Effector memory CD4-positive, alpha-beta T cell (primary cell): ENCODE measurements at regions not wholly inside any gene's neighbourhood (a gene's known extent, or its start where the extent isn't known, plus 50 kb on each side); places are given as distances from the start of the nearest gene placed in this dataset.

ENCODE experiments used
- DNase-seq, 3 donors: peaks; one replicate each; pipeline ENCODE4 v3.0.0-alpha.2; 2020
- H3K27ac ChIP-seq: 2 replicates; pipeline ENCODE4 v1.7.0; 2013; ENCODE audit warnings: mild to moderate bottlenecking, low read length, moderate library complexity; ENCODE audit not compliant: insufficient read depth, poor library complexity, severe bottlenecking
- H3K27me3 ChIP-seq: replicated peaks from 2 replicates; pipeline ENCODE4 v1.7.0; 2013; ENCODE audit warnings: mild to moderate bottlenecking, low read length; ENCODE audit not compliant: insufficient read depth, control insufficient read depth, poor library complexity, severe bottlenecking
- H3K36me3 ChIP-seq: 2 replicates; pipeline ENCODE4 v1.7.0; 2013; ENCODE audit warnings: mild to moderate bottlenecking, low read length, moderate library complexity; ENCODE audit not compliant: control insufficient read depth, insufficient read depth
- H3K4me1 ChIP-seq: 2 replicates; pipeline ENCODE4 v1.7.0; 2013; ENCODE audit warnings: low read length, mild to moderate bottlenecking; ENCODE audit not compliant: control insufficient read depth, insufficient read depth, poor library complexity, severe bottlenecking
- H3K4me3 ChIP-seq: 2 replicates; pipeline ENCODE4 v1.7.0; 2013; ENCODE audit warnings: low read length, low read depth, mild to moderate bottlenecking; ENCODE audit not compliant: insufficient read depth, poor library complexity, severe bottlenecking
- H3K9me3 ChIP-seq: 2 replicates; pipeline ENCODE4 v1.7.0; 2013; ENCODE audit warnings: mild to moderate bottlenecking, low read length, moderate library complexity; ENCODE audit not compliant: control insufficient read depth

DNA sequence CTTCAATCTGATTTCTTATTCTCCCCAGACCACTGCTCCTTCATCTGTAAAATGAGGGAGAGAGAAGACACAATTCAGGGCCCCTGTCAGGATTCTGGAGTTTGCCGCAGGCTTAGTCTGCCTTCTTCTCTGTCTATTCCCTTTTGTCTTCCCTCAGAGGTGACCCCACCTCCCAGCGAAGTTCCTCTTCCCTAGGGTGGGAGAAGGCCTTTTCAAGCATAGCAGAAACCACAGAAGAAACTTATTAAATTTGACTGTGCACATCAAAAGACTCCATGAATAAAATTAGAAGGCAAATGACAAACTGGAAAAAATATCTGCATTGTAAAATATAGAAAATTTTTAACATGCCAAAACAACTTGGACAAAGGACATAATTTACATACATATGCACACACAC, 148.8 kb downstream of the HNRNPD start:
- no peaks in the 10 kb centered on the region for H3K9me3 ChIP-seq
- H3K4me1 ChIP-seq: peaks cover 6% of the 10 kb centered on the region
- no peak overlapping the region for H3K27ac ChIP-seq
- no peak overlapping the region for H3K4me3 ChIP-seq
- no peaks in the 10 kb centered on the region for H3K36me3 ChIP-seq
- no peak for DNase-seq
- H3K27me3 ChIP-seq: no peaks in the 10 kb centered on the region

DNA sequence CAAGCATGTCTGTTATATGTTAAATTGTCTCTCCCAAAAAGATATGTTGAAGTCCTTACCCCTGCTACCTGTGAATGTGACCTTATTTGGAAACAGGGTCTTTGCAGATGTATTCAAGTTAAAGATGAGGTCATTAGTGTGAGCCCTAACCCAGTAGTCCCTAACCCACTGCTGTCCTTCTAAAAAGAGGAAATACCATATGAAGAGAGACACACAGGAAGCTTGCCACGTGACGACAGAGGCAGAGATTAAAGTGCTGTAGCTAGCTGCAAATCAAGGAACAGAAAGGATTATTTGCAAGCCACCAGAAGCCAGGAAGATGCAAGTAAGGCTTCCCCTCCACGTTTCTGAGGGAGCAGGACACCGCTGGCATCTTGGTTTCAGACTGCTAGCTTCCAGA, 150.1 kb downstream of the HNRNPD start:
- no peaks in the 10 kb centered on the region for H3K27me3 ChIP-seq
- no peak overlapping the region for H3K4me3 ChIP-seq
- peaks cover 6% of the 10 kb centered on the region for H3K4me1 ChIP-seq
- no peak for DNase-seq
- no peaks in the 10 kb centered on the region for H3K9me3 ChIP-seq
- no peaks in the 10 kb centered on the region for H3K36me3 ChIP-seq
- H3K27ac ChIP-seq: no peak overlapping the region

DNA sequence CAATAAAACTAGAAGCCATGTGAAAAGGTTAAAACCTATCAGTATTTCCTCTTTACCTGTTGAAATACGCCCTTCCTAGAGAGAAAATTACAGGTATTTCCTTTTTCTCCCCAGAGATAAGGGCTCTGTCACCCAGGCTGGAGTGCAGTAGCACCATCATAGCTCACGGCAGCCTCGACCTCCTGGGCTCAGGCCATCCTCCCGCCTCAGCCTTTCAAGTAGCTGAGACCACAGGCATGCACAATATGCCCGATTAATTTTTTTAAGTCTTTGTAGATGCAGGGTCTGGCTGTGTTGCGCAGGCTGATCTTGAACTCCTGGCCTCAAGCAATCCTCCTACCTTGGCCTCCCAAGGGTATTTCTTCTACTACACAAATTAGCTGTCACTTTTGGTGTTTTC, 154.4 kb downstream of the HNRNPD start:
- no peaks in the 10 kb centered on the region for H3K27me3 ChIP-seq
- no peak for DNase-seq
- no peak overlapping the region for H3K27ac ChIP-seq
- H3K9me3 ChIP-seq: no peaks in the 10 kb centered on the region
- H3K36me3 ChIP-seq: no peaks in the 10 kb centered on the region
- H3K4me1 ChIP-seq: peaks cover 6% of the 10 kb centered on the region
- H3K4me3 ChIP-seq: no peak overlapping the region

DNA sequence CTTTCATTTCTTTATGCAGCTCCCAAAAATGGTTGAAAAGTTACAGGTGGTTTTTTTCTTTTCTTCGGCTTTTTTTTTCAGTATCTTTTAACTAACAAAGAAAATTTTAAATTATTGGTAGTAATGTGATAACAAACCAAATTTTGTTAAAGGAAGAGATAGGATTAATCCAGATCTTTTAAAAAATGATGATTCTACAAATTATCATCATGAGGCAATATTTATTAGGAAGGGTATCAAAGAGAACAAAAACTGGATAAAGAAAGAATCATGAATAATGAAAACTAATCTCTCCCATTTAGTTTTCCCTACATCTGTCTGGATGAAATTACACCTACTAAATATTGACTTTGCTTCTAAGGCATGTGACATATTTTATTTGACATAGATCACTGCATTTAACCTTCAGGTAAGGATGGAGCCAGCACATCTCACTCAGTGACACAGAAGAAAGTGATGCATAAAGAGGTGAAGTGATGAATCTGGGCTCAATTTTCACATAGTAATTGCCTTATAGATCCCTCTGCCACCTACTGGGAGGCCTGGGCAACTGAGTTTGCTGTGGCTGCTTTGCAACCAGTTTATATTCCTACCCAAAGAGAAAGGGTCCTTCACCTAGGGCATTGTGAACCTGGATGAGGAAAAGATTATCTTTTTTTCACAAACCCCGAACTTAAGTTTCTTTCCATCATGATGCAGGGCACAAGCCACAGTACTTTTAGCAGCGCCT, 155.6 kb downstream of the HNRNPD start:
- Histone ChIP-seq H3K36me3 (no peaks in the 10 kb centered on the region), H3K9me3 (no peaks in the 10 kb centered on the region), H3K27me3 (no peaks in the 10 kb centered on the region), H3K4me1 (peaks cover 6% of the 10 kb centered on the region), H3K27ac (no peak overlapping the region), H3K4me3 (no peak overlapping the region)
- DNase-seq: no peak

DNA sequence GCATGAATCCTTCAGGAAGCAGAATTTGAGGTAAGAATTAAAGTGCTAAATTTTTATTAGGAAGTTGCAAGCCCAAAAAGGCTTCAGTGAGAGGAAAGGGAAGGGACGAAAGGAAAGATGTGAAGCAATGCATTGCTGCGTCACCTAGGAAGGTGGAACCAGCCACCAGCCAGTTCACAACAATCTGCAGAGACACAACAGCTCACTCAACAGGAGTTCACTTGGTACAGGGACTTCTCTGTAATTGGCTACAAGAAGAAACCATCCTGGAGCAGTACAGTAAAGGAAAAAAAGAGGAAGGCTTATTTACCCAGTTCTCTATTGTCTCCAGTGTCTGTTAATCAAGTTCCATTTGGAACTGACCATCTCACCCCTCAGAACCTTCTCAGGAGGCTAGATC, 157.6 kb downstream of the HNRNPD start:
- Histone ChIP-seq H3K4me3 (no peak overlapping the region), H3K36me3 (no peaks in the 10 kb centered on the region), H3K27me3 (no peaks in the 10 kb centered on the region), H3K9me3 (no peaks in the 10 kb centered on the region), H3K4me1 (peaks cover 10% of the 10 kb centered on the region), H3K27ac (no peak overlapping the region)
- DNase-seq: no peak

DNA sequence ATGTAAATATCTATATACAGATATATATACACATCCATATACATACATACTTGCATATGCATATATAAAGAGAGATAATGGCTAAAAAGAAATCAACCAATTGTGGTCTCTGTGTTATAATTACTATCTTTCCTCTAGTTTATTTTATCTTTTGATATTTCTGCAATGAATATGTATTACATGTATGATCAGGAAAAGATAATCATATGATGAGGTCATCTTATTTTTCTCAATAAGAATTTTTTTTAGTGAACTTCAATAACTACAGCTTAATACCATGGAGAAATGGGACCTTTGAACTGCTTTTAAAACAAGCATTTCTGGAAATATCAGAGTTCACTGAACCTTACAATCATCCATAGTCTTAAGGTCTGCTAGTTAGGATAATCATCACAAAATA, 158.0 kb downstream of the HNRNPD start:
- no peaks in the 10 kb centered on the region for H3K9me3 ChIP-seq
- no peak overlapping the region for H3K27ac ChIP-seq
- H3K27me3 ChIP-seq: no peaks in the 10 kb centered on the region
- no peak overlapping the region for H3K4me3 ChIP-seq
- H3K36me3 ChIP-seq: no peaks in the 10 kb centered on the region
- no peak for DNase-seq
- peaks cover 10% of the 10 kb centered on the region for H3K4me1 ChIP-seq

DNA sequence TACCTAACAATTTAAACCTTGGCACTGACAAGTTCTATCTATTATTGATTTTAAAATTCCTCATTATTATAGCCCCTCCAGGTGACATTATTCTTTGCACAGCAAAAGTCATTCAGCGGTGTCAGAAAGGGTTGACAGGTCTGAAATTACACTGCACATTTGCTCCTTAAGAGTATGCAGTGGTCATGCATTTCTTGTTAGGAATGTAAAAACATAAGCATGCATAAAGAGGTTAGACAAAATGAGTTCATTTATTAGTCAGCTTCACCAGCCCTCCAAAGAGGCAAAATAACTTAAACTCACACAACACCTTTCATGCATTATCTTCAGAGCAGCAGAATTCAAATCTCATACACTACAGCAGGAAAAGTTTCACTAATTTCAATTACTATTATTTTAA, 158.8 kb downstream of the HNRNPD start:
- H3K9me3 ChIP-seq: no peaks in the 10 kb centered on the region
- peaks cover 10% of the 10 kb centered on the region for H3K4me1 ChIP-seq
- no peak overlapping the region for H3K4me3 ChIP-seq
- no peak for DNase-seq
- no peaks in the 10 kb centered on the region for H3K36me3 ChIP-seq
- H3K27me3 ChIP-seq: no peaks in the 10 kb centered on the region
- H3K27ac ChIP-seq: no peak overlapping the region

DNA sequence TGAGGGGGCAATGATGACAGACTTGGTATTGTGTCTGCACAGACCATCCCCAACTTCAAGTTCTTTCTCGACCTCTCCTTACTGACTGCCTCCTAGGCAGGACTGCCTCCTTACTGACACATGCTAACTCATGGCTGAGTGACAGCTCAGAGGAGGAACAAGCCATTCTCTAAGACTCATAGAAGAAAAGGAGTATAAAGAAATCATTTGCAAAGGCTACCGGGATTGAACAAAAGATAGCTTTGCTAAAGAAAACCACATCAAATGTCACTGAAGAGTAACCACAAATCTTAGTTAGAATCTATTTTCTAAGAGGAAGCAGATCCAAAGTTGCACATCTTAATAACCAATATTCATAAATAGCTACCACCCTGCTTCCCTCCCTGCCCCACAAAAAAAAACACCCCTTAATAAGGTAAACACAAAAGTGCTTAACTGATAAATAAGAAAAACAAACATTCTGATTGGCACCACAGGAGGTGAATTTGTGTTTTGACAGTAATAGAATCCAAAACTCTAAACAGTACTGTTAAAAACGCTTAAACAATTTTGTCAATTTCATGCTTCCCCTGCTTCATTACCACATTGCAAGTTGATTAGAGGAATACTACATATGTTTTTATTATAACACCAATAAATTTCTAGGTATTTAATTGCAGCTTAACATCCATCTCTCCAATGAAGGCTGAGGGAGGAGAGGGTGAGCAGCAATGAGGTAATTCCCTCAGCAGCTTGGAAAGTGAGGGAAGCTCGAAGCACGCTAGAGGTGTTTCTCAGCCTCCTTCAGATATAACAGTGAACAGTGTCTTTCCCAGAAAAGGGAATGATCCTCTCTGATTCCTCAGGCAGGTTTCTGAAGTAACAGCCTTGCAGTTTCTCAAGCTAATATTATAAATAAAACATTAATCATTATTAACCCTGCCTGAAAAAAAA, 160.0 kb downstream of the HNRNPD start:
- no peaks in the 10 kb centered on the region for H3K36me3 ChIP-seq
- no peaks in the 10 kb centered on the region for H3K9me3 ChIP-seq
- H3K27ac ChIP-seq: no peak overlapping the region
- no peaks in the 10 kb centered on the region for H3K27me3 ChIP-seq
- H3K4me1 ChIP-seq: peaks cover 10% of the 10 kb centered on the region
- H3K4me3 ChIP-seq: no peak overlapping the region
- peak in 1 of 3 donors; percentile 5 for DNase-seq

DNA sequence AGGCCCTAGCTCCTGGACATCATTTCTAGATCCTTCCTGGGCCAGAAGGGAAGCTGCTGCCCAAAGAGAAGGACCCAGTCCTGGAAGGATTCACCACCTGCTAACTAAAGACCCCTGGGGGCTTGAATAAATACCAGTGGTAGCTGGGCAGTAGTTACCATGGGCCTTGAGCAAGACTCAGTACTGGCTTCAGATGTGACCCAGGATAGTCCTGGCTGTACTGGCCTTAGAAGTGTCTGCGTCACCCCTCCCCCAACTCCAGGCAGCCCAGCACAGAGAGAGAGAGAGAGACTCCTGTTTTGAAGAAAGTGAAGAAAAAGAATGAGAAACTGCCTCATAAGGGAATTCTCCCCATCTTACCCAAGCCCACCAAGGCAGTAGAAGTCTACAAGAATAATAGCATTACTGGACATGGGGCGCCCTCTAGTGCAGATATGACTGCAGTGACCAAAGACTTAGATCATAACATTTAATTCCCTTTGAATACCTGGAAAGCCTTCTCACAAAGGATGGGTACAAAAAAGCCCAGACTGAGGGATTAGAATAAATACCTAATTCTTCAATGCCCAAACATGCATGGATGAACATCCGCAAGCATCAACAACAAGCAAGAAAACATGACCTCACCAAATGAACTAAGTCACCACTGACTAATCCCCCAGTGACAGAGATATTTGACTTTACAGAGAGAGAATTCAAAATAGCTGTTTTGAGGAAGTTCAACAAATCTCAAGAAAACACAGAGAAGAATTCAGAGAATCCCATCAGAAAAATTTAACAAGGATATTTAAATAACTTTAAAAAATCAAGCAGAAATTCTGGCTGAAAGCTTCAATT, 171.8 kb downstream of the HNRNPD start:
- no peaks in the 10 kb centered on the region for H3K4me1 ChIP-seq
- H3K4me3 ChIP-seq: no peak overlapping the region
- DNase-seq: peak; percentile 6 to 25 (median 6)
- H3K27ac ChIP-seq: no peak overlapping the region
- no peaks in the 10 kb centered on the region for H3K27me3 ChIP-seq
- H3K36me3 ChIP-seq: no peaks in the 10 kb centered on the region
- H3K9me3 ChIP-seq: no peaks in the 10 kb centered on the region
